Neural cell (in vitro differentiated cells): ENCODE measurements at regions not wholly inside any gene's neighbourhood (a gene's known extent, or its start where the extent isn't known, plus 50 kb on each side); places are given as distances from the start of the nearest gene placed in this dataset.

Experiments
- H2AFZ ChIP-seq: fragments of 200-600, 300-800 bp; sonication (generic), shearing (Covaris generic); 2 replicates; pipeline ENCODE4 v1.6.0; 2014; ENCODE audit warnings: low read depth, mild to moderate bottlenecking, antibody characterized with exemption, low read length, moderate library complexity
- H3F3A ChIP-seq: fragments of 200-600 bp; shearing (Covaris generic); 2 replicates; pipeline ENCODE4 v1.6.1; 2016; ENCODE audit warnings: mild to moderate bottlenecking, moderate library complexity, mixed read lengths, antibody characterized with exemption, low read length; ENCODE audit not compliant: insufficient read depth, poor library complexity, severe bottlenecking
- H3K27ac ChIP-seq: fragments of 200-600, 300-800 bp; sonication (generic), shearing (Covaris generic); 2 replicates; pipeline ENCODE4 v1.5.1; 2014; ENCODE audit warnings: mild to moderate bottlenecking, low read length, moderate library complexity
- H3K27me3 ChIP-seq: fragments of 300-800, 200-600 bp; sonication (generic), shearing (Covaris generic); 2 replicates; pipeline ENCODE4 v1.6.0; 2014; ENCODE audit warnings: mild to moderate bottlenecking, low read depth, low read length, moderate library complexity; ENCODE audit not compliant: insufficient read depth
- H3K36me3 ChIP-seq: fragments of 300-800, 200-600 bp; sonication (generic), shearing (Covaris generic); 2 replicates; pipeline ENCODE4 v1.5.1; 2014; ENCODE audit warnings: mild to moderate bottlenecking, antibody characterized with exemption, low read length, moderate library complexity; ENCODE audit not compliant: insufficient read depth
- H3K4me2 ChIP-seq: fragments of 300-800, 200-600 bp; sonication (generic), shearing (Covaris generic); 2 replicates; pipeline ENCODE4 v1.6.0; 2014; ENCODE audit warnings: mild to moderate bottlenecking, low read length
- H3K4me3 ChIP-seq: fragments of 300-800, 200-600 bp; sonication (generic), shearing (Covaris generic); 2 replicates; pipeline ENCODE4 v1.5.1; 2014; ENCODE audit warnings: mild to moderate bottlenecking, low read length, moderate library complexity
- H3K79me2 ChIP-seq: fragments of 200-600 bp; shearing (Covaris generic); replicated peaks from 2 replicates; pipeline ENCODE4 v1.6.0; 2014; ENCODE audit warnings: mild to moderate bottlenecking, low read length, moderate library complexity; ENCODE audit not compliant: insufficient read depth
- H3K9ac ChIP-seq: fragments of 300-800, 200-600 bp; sonication (generic), shearing (Covaris generic); 2 replicates; pipeline ENCODE4 v1.6.1; 2016; ENCODE audit warnings: mild to moderate bottlenecking, low read length, mixed read lengths
- H3K9me2 ChIP-seq: fragments of 200-600 bp; shearing (Covaris generic); 2 replicates; pipeline ENCODE4 v1.6.1; 2016; ENCODE audit warnings: mild to moderate bottlenecking, low read length, mixed read lengths; ENCODE audit not compliant: insufficient read depth
- H3K9me3 ChIP-seq: fragments of 200-600, 300-800 bp; sonication (generic), shearing (Covaris generic); 2 replicates; pipeline ENCODE4 v1.6.1; 2016; ENCODE audit warnings: mild to moderate bottlenecking, mixed run types, low read length, moderate library complexity, mixed read lengths
- H4K20me1 ChIP-seq: fragments of 200-600 bp; shearing (Covaris generic); 2 replicates; pipeline ENCODE4 v1.6.1; 2016; ENCODE audit warnings: mild to moderate bottlenecking, mixed run types; ENCODE audit not compliant: insufficient read depth
- CTCF ChIP-seq: fragments of 450-650 bp; IDR thresholded peaks from 2 replicates; pipeline ENCODE4 v1.5.1; 2014; ENCODE audit warnings: antibody characterized with exemption, mild to moderate bottlenecking, moderate library complexity; ENCODE audit not compliant: poor library complexity, severe bottlenecking
- EP300 ChIP-seq: fragments of 450-650 bp; conservative IDR thresholded peaks from 2 replicates; pipeline ENCODE4 v1.6.1; 2014; ENCODE audit warnings: antibody characterized with exemption, mild to moderate bottlenecking, moderate library complexity; ENCODE audit not compliant: poor library complexity, severe bottlenecking
- EZH2 ChIP-seq: fragments of 200-600, 300-800 bp; shearing (Covaris generic), sonication (generic); IDR thresholded peaks from 2 replicates; pipeline ENCODE4 v1.6.1; 2014; ENCODE audit warnings: antibody characterized with exemption, low read length, borderline replicate concordance, mild to moderate bottlenecking; ENCODE audit not compliant: insufficient read depth, poor library complexity, severe bottlenecking
- POLR2AphosphoS5 ChIP-seq: IDR thresholded peaks from 2 replicates; pipeline ENCODE4 v1.6.1; 2012
- RAD21 ChIP-seq: fragments of 450-650 bp; conservative IDR thresholded peaks from 2 replicates; pipeline ENCODE4 v1.6.1; 2014; ENCODE audit warnings: antibody characterized with exemption, mild to moderate bottlenecking, moderate library complexity
- SMC3 ChIP-seq: fragments of 450-650 bp; conservative IDR thresholded peaks from 2 replicates; pipeline ENCODE4 v1.6.1; 2014; ENCODE audit warnings: antibody characterized with exemption, mild to moderate bottlenecking, moderate library complexity; ENCODE audit not compliant: poor library complexity
- TAF1 ChIP-seq: IDR thresholded peaks from 2 replicates; pipeline ENCODE4 v1.6.1; 2012; ENCODE audit warnings: low read depth
- TF ChIP-seq, protein P1 (sequence below): IDR thresholded peaks from 2 replicates; pipeline ENCODE4 v1.6.1; 2012; ENCODE audit warnings: borderline replicate concordance

DNA sequence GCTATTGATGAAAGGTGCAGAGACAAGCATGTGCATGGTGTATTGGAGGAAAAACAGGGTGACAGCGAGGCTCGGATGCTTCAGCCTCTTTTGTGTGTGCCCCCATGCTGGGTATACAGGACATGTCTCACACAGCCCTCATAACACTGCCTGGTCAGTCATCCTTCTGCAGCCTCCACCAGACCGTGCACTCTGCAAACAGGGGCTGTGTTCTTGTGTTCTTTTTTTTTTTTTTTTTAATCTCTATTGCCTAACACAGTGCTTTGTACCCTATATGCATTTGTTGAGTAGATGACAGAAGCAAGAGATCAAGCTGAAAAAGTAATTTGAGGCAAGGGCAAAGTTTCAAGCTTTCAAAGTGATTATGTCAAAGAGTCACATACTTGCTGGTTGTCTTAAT is 367.2 kb upstream of the SLITRK1 start:
- Histone ChIP-seq H3K9me2 (no peaks in the 10 kb centered on the region), H3K4me2 (no peak overlapping the region), H3K4me3 (no peak overlapping the region), H3K27me3 (no peaks in the 10 kb centered on the region), H4K20me1 (no peaks in the 10 kb centered on the region), H3F3A (no peaks in the 10 kb centered on the region), H3K79me2 (no peaks in the 10 kb centered on the region), H3K36me3 (no peaks in the 10 kb centered on the region), H3K9me3 (peaks cover 3% of the 10 kb centered on the region), H3K9ac (no peak overlapping the region), H2AFZ (no peak overlapping the region), H3K27ac (no peak overlapping the region)
- no peak for TF ChIP-seq SMC3

GRCh38 chr13:84243340-84243739 is 361.1 kb upstream of the SLITRK1 start:
- H3K9me2 ChIP-seq: no peaks in the 10 kb centered on the region
- no peaks in the 10 kb centered on the region for H3K27me3 ChIP-seq
- H4K20me1 ChIP-seq: no peaks in the 10 kb centered on the region
- no peaks in the 10 kb centered on the region for H3K79me2 ChIP-seq
- H3K9me3 ChIP-seq: no peaks in the 10 kb centered on the region
- H3K4me2 ChIP-seq: no peak overlapping the region
- TF ChIP-seq CTCF (no peak), SMC3 (no peak), EZH2 (no peak), EP300 (no peak), RAD21 (no peak), POLR2AphosphoS5 (no peak), TAF1 (no peak)
- TF ChIP-seq, protein P1, sequence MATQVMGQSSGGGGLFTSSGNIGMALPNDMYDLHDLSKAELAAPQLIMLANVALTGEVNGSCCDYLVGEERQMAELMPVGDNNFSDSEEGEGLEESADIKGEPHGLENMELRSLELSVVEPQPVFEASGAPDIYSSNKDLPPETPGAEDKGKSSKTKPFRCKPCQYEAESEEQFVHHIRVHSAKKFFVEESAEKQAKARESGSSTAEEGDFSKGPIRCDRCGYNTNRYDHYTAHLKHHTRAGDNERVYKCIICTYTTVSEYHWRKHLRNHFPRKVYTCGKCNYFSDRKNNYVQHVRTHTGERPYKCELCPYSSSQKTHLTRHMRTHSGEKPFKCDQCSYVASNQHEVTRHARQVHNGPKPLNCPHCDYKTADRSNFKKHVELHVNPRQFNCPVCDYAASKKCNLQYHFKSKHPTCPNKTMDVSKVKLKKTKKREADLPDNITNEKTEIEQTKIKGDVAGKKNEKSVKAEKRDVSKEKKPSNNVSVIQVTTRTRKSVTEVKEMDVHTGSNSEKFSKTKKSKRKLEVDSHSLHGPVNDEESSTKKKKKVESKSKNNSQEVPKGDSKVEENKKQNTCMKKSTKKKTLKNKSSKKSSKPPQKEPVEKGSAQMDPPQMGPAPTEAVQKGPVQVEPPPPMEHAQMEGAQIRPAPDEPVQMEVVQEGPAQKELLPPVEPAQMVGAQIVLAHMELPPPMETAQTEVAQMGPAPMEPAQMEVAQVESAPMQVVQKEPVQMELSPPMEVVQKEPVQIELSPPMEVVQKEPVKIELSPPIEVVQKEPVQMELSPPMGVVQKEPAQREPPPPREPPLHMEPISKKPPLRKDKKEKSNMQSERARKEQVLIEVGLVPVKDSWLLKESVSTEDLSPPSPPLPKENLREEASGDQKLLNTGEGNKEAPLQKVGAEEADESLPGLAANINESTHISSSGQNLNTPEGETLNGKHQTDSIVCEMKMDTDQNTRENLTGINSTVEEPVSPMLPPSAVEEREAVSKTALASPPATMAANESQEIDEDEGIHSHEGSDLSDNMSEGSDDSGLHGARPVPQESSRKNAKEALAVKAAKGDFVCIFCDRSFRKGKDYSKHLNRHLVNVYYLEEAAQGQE: no peak
- H3K9ac ChIP-seq: no peak overlapping the region
- H3F3A ChIP-seq: no peaks in the 10 kb centered on the region
- no peak overlapping the region for H3K4me3 ChIP-seq
- H3K36me3 ChIP-seq: no peaks in the 10 kb centered on the region
- H3K27ac ChIP-seq: no peak overlapping the region
- no peak overlapping the region for H2AFZ ChIP-seq

- no peaks in the 10 kb centered on the region for H3K36me3 ChIP-seq
- H3K9ac ChIP-seq: no peak overlapping the region
- no peaks in the 10 kb centered on the region for H3K9me3 ChIP-seq
- H3K27me3 ChIP-seq: no peaks in the 10 kb centered on the region
- H3K9me2 ChIP-seq: no peaks in the 10 kb centered on the region
- TF ChIP-seq CTCF: no peak
- TF ChIP-seq TAF1: no peak
- TF ChIP-seq RAD21: no peak
- TF ChIP-seq EP300: no peak
- H4K20me1 ChIP-seq: no peaks in the 10 kb centered on the region
- H3K4me2 ChIP-seq: no peak overlapping the region
- H3K4me3 ChIP-seq: no peak overlapping the region
- H2AFZ ChIP-seq: no peak overlapping the region
- H3K79me2 ChIP-seq: no peaks in the 10 kb centered on the region
- H3F3A ChIP-seq: no peaks in the 10 kb centered on the region
- no peak overlapping the region for H3K27ac ChIP-seq
Measured at GRCh38 chr13:84239032-84239431, 356.8 kb upstream of the SLITRK1 start.
